SH-SY5Y (cell line): ENCODE measurements at regions not wholly inside any gene's neighbourhood (a gene's known extent, or its start where the extent isn't known, plus 50 kb on each side); places are given as distances from the start of the nearest gene placed in this dataset.

Experiments
- GATA2 ChIP-seq: IDR thresholded peaks from 2 replicates; pipeline ENCODE4 v1.6.1; 2011; ENCODE audit warnings: mild to moderate bottlenecking, low read depth, low read length
- GATA3 ChIP-seq: IDR thresholded peaks from 2 replicates; pipeline ENCODE4 v1.6.1; 2011; ENCODE audit warnings: low read depth, mild to moderate bottlenecking, low read length, moderate library complexity

GRCh38 chr7:69243016-69243415 lies 355.3 kb upstream of the AUTS2 start:
- TF ChIP-seq GATA3 (no peak), GATA2 (no peak)
